ENCODE measurements at regions not wholly inside any gene's neighbourhood (a gene's known extent, or its start where the extent isn't known, plus 50 kb on each side); places are given as distances from the start of the nearest gene placed in this dataset.

GRCh38 chr5:144742361-144742760 lies 571.7 kb downstream of the KCTD16 start:
- TF ChIP-seq EZH2 (IDR thresholded peaks at IDR 0.05), result no peak
- TF ChIP-seq POLR2AphosphoS5 (IDR thresholded peaks at IDR 0.05; ENCODE audit: borderline replicate concordance, low read depth, low read length), result no peak

All from SK-N-MC (cell line).